ENCODE measurements at regions not wholly inside any gene's neighbourhood (a gene's known extent, or its start where the extent isn't known, plus 50 kb on each side); places are given as distances from the start of the nearest gene placed in this dataset.

DNA sequence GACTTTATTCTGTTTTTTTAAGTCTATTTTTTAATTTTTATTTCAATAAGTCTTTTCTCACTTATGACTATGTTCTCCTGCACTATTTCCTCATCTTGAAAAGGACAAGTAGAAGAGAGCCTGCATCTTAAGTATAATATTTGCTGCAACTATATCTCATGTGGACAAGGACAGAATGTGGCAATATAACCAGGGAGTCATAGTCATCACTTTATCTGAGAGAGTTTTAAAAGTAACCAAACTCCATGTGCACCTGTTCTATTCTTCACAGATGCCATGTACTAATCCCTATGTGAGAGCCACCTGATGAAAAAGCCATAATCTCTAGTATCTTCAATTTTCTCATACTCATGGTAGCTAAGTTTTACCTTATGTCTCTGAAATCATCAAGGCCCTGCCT, 104.2 kb upstream of the SOX6 start:
- CTCF ChIA-PET, result no interaction called here
- POLR2A ChIA-PET, result no interaction called here

DNA sequence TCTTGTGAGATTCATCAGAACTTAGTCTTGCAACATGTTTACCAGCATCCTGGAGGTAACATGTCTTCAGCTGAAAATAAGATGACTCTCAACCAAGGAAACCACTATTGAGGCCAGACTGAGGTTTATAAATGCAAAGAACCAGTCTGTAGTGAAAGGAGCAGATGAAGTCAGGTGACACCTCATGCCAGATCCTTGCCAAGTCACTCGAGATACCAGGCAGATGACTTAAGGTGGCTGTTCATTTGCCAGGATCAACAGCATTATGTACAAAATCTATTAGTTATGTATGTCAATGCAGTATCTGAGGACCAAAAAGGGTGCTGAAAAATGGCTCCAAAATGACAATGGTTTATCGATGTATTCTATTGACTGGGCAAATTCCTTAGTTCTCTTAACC, 100.0 kb upstream of the SOX6 start:
- ChIA-PET CTCF (no interaction called here), POLR2A (no interaction called here)

DNA sequence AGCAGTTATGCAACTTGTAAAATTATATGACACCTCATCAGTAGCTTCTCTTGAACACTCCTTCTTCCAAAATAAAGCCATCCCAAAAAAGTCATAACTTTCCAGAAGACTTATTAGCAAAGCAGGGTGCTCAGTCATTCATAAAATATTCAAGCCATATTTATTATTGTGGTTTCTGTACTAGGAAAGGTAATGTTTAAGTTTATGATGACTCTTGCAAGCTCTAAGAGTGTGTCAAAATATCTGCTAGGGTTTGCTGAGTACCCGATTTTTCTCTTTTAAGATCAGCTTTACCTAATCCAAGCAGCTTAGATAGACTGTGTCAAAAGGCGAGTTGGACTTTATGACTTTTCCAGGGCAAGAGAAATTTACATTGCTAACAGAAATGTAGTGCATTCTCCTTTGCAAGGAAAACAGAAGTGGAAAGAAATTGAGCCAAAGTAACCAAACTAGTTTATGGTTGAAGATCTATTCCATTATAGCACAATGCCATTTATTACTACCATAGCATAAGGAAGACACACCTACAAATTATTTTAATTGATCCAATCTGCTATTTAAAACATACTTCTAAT, 98.0 kb upstream of the SOX6 start:
- ChIA-PET POLR2A (no interaction called here), CTCF (no interaction called here)

DNA sequence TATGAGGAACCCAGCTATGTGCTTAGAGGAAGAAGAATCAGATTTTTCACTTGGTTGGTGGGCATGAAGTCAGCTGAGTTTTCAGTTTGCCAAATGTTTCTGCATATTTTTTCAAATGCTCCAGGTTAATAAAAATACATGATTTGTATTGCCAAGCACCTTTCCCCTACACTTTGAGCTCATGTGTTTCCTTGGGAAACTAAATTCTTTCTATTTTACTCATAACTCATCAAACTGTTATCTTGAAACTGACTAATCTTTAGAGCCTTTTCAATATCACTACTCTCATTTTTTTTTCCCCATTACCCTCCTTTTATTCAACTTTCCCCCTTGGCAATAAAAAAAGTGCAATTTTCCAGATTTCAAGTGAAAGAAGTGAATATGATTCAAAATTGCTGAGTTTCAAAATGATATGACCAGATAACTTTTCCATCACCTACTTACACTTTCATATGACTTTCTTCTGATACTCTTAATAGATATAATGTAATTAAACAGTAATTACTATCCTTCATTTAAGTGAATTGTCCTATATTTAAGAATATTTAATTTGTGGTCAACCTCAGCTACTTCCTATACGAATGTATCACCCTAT, 91.9 kb upstream of the SOX6 start:
- ChIA-PET POLR2A (no interaction called here), CTCF (no interaction called here)

DNA sequence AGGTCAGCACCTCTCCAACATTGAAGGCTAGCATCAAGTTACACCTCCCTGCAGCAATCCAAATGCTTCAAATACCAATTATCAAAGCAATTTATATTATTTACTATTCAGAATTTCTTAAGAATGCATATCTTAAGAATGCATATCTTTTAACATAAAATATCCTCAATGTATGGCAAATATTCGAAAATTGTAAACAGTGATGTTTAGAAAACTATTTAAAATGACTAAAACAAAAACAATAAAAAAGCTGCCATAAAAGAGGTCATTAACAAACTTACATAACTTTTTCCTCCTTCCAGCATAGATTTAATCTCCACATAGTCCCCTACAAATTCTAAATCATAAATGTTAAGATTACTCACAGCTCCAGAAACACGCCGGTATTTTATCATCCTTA, 85.1 kb upstream of the SOX6 start:
- CTCF ChIA-PET, result no interaction called here
- POLR2A ChIA-PET, result no interaction called here

DNA sequence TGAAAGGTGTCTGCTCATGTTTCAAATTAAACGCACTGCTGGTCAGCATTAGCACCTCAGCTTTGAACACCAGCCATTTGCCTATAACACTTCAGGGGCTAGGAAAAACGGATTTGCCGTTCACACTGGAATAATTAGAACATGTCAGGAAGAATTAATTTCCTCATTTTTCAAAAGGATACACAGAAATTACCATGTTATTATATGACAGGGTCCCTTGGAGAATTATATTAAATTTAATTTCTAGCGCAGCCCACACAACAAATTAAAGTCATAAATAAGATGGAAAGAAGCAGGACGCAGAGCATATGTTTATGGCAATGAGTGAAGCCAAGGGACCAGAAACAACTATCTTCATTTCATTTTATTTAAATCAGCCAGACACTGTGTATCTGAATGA, 83.8 kb upstream of the SOX6 start:
- ChIA-PET CTCF (no interaction called here), POLR2A (no interaction called here)

DNA sequence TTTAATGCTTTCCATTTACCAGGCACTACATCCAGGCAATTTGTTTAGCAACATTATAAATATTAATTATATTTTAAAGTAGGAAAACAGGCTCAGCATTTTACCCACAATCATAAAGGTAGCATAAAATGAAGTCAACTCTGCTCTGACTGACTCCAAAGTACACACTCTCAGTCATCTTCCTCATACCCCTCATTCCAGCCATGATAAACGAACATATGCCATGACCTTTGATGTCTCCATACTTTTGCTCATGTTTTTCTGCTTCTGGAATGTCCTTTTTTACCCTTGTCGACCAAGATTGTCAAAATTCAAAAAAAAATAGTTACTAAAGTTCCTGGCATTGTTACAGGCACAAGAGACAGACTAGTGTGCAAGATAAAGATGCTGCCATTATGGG, 77.7 kb upstream of the SOX6 start:
- ChIA-PET POLR2A (no interaction called here), CTCF (no interaction called here)

DNA sequence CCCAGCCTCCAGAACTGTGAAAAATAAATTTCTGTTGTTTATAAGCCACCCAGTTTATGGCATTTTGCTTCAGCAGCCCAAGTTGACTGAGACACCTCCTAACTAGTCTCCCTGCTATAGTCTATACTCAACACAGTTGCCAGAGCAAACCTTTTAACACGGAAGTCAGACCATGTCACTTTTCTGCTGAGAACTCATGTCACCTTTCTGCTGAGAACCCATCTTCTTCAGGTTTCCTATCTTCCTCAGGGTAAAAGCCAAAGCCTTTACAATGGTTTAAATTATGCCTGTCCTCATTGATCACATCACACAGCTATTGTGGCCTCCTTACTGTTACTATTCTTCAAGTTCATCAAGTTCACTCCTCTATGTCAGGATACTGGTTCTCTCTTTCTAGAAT, 74.3 kb upstream of the SOX6 start:
- ChIA-PET POLR2A (no interaction called here), CTCF (no interaction called here)

DNA sequence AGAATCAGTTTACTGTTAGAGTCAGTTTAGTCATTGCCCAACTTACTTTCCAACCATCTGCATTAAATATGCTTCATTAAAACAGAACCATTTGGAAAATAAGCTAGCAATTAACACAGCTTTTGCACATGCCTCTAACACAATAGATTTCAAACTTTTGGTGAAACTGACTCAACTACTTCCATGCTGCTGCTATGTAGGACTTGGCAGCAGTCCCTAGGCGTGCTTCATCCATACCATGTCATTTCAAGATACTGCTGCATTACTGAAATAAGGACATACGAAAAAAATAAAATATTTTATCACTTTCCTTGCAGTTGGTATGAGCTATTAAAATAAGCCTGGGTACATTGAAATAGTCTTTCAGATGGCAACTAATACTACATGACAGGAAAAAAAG, 65.5 kb upstream of the SOX6 start:
- ChIA-PET CTCF (no interaction called here), POLR2A (no interaction called here)

DNA sequence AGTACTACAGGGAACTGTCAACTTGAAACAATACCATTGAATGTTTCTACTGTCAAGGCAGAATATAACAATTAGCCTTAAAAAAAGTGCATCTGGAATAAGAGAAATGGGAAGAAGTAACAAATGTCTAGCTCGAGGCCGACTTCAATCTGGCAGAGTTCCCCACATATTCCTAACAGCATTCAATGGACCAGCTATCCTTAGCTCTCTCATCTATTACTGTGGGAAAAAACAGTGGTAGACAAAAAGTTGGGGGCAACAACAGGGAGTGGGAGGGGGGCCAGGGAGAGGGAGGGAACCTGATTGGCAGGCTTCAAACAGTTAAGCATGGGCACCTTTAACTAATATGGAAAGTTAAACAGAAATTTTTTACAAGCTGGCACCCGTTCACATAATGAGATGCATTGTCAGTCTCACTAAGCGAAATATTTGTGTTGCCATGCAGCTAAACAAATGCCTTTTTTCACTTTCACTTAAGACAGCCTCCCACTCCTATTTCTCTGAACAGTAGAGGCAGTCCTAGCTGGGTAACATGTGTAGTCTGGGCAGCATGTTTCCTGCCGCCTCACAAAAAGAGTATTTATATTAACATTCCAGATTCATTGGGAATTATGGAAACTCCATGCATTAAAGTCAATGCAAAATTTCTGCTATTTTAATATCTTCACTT, 62.2 kb upstream of the SOX6 start:
- POLR2A ChIA-PET, result no interaction called here
- CTCF ChIA-PET, result no interaction called here

DNA sequence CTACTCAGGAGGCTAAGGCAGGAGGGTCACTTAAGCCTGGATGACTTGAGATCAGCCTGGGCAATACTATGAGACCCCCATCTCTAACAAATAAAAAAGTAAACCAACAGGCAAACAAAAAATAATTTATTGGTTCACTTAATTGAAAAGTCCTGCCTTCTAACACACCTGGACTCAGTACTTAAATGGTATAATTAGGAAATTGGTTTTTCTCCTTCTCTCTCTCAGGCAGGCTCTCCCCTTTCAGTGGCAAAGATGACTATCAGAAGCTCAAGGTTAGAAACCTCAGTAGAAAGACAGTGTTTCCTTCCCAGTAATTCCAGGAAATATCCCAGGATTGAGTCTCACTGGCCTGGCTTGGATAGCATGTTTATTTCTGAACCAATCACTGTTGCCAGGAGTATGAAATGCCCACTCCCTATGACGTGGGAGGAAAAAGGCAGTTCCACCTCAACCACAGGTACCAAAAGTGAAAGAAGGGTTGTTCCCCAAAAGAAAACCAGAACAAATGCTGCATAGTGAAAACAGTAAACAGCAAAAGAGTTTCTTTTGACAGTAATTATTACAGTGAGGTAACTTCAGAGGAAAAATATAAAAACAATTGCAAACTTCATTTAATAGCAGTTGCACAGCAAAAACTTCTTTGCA, 56.3 kb upstream of the SOX6 start:
- POLR2A ChIA-PET, result no interaction called here
- CTCF ChIA-PET, result no interaction called here

DNA sequence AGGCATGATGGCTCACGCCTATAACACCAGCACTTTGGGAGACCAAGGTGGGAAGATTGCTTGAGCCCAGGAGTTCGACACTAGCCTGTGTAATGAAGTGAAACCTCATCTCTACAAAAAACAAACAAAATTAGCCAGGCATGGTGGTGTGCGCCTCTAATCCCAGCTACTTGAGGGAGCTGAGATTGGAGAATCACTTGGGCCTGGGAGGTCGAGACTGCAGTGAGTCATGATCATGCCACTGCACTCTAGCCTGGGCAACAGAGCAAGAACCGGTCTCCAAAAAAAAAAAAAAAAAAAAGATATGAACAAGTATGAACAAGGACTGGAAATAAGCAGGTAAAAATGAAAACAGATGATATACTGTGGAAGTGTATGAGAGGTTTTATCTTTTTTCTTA, 54.1 kb upstream of the SOX6 start:
- ChIA-PET POLR2A (no interaction called here), CTCF (no interaction called here)

DNA sequence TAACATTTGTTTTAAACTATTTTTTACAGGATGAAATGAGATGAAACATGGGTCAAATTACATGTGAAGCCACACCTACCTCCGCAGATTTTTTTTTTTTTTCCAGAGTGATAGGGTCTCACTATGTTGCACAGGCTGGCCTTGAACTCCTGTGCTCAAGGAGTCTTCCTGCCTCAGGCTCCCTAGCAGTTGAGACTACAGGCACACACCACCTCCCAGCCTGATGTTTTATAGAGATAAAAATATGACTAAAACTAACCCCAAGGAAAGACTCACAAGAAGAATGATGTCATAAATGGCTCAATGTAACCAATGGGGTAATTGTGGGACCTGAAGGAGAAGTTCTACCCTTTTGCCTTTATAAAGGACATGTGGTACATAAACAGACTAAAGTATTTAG, 52.3 kb upstream of the SOX6 start:
- ChIA-PET POLR2A (no interaction called here), CTCF (no interaction called here)

DNA sequence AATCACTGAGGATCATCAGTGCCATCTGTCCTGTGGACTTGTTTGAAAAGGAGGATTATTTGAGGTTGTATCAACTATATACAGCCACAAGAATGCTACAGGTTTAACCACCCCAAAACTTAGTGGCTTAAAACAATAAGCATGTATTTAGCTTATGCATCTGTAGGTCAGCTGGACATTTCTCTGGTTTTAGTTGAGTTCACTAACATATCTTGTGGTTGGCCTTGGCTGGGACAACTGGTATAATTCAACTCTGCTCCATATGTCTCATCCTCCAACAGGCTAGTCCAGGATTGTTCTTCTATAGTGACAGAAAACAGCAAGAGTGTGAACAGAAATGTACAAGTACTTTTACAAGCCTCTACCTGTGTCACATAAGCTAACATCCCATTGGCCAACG, 49.9 kb upstream of the SOX6 start:
- ChIA-PET CTCF (no interaction called here), POLR2A (no interaction called here)

All from activated CD8-positive, alpha-beta memory T cell treated with anti-CD3 and anti-CD28 coated beads for 36 hours (primary cell).